GM23338 (cell line): ENCODE measurements at regions not wholly inside any gene's neighbourhood (a gene's known extent, or its start where the extent isn't known, plus 50 kb on each side); places are given as distances from the start of the nearest gene placed in this dataset.
"Not testable (repeated sequence)": the region's sequence is repeated elsewhere in the genome, so short reads cannot be mapped to it uniquely, and the experiment has no call there.

Experiments
- ATAC-seq: fragments of 200-7000 bp; cut with Tn5 transposase; 3 replicates; pipeline ENCODE4 v1.9.1; 2020
- DNase-seq: peaks from one replicate; pipeline ENCODE4 v3.0.0-alpha.2; 2015; ENCODE audit warnings: low spot score
- H2AFZ ChIP-seq: fragments of 200-600 bp; sonication (generic); 2 replicates; pipeline ENCODE4 v1.8.0; 2016; ENCODE audit warnings: antibody characterized with exemption, mild to moderate bottlenecking, moderate library complexity
- H3F3A ChIP-seq: fragments of 200-600 bp; sonication (generic); replicated peaks from 2 replicates; pipeline ENCODE4 v1.8.0; 2017; ENCODE audit warnings: antibody characterized with exemption, mixed run types, low read depth
- H3K27ac ChIP-seq: fragments of 200-600 bp; sonication (generic); 2 replicates; pipeline ENCODE4 v1.6.1; 2016; ENCODE audit warnings: low read depth
- H3K27me3 ChIP-seq: fragments of 200-600 bp; sonication (generic); 2 replicates; pipeline ENCODE4 v1.8.0; 2016; ENCODE audit warnings: mild to moderate bottlenecking, mixed run types, moderate library complexity; ENCODE audit not compliant: insufficient read depth
- H3K36me3 ChIP-seq: fragments of 200-600 bp; sonication (generic); 2 replicates; pipeline ENCODE4 v1.8.0; 2016; ENCODE audit warnings: mild to moderate bottlenecking; ENCODE audit not compliant: insufficient read depth
- H3K4me1 ChIP-seq: fragments of 200-600 bp; sonication (generic); 2 replicates; pipeline ENCODE4 v1.8.0; 2016; ENCODE audit warnings: mild to moderate bottlenecking, moderate library complexity; ENCODE audit not compliant: insufficient read depth
- H3K4me2 ChIP-seq: fragments of 200-600 bp; sonication (generic); 2 replicates; pipeline ENCODE4 v1.7.1; 2017; ENCODE audit warnings: mixed run types
- H3K4me3 ChIP-seq: fragments of 200-600 bp; sonication (generic); 2 replicates; pipeline ENCODE4 v1.6.1; 2016; ENCODE audit warnings: mixed run types
- H3K79me2 ChIP-seq: fragments of 200-600 bp; sonication (generic); replicated peaks from 2 replicates; pipeline ENCODE4 v1.8.0; 2017; ENCODE audit warnings: mild to moderate bottlenecking; ENCODE audit not compliant: insufficient read depth
- H3K9me2 ChIP-seq: fragments of 200-600 bp; sonication (generic); 2 replicates; pipeline ENCODE4 v1.8.0; 2017; ENCODE audit not compliant: insufficient read depth
- H4K20me1 ChIP-seq: fragments of 200-600 bp; sonication (generic); replicated peaks from 2 replicates; pipeline ENCODE4 v1.8.0; 2017; ENCODE audit warnings: mild to moderate bottlenecking; ENCODE audit not compliant: insufficient read depth
- H3K27ac Mint-ChIP-seq: 2 replicates; pipeline ENCODE4 v1.8.0; 2020; ENCODE audit warnings: inconsistent platforms, mild to moderate bottlenecking, moderate library complexity, mixed read lengths
- H3K27me3 Mint-ChIP-seq: 3 replicates; pipeline ENCODE4 v1.8.0; 2022; ENCODE audit warnings: low read depth, mild to moderate bottlenecking, moderate library complexity, mixed read lengths, inconsistent platforms; ENCODE audit not compliant: insufficient read depth, poor library complexity
- H3K36me3 Mint-ChIP-seq: 3 replicates; pipeline ENCODE4 v1.8.0; 2021; ENCODE audit warnings: low read depth, mild to moderate bottlenecking, inconsistent platforms, moderate library complexity, mixed read lengths
- H3K4me1 Mint-ChIP-seq: 3 replicates; pipeline ENCODE4 v1.8.0; 2020; ENCODE audit warnings: mild to moderate bottlenecking, inconsistent platforms, mixed read lengths
- H3K4me3 Mint-ChIP-seq: 3 replicates; pipeline ENCODE4 v1.8.0; 2021; ENCODE audit warnings: moderate library complexity, mild to moderate bottlenecking, inconsistent platforms, mixed read lengths
- H3K9me3 Mint-ChIP-seq: 3 replicates; pipeline ENCODE4 v1.8.0; 2020; ENCODE audit warnings: moderate library complexity, mild to moderate bottlenecking, inconsistent platforms, mixed read lengths
- CREB1 ChIP-seq: fragments of 250-450 bp; sonication (Bioruptor Pico); IDR thresholded peaks from 2 replicates; pipeline ENCODE4 v1.5.0; 2020; ENCODE audit warnings: low read depth, mild to moderate bottlenecking, moderate library complexity
- EZH2 ChIP-seq: fragments of 200-600 bp; sonication (generic); IDR thresholded peaks from one replicate; pipeline ENCODE4 v1.8.0; 2017; ENCODE audit warnings: antibody characterized with exemption, mild to moderate bottlenecking, low read depth; ENCODE audit not compliant: unreplicated experiment
- EZH2phosphoT487 ChIP-seq: fragments of 200-600 bp; sonication (generic); IDR thresholded peaks from one replicate; pipeline ENCODE4 v1.8.1; 2018; ENCODE audit warnings: antibody characterized with exemption; ENCODE audit not compliant: unreplicated experiment
- JUNB ChIP-seq: IDR thresholded peaks from one replicate; pipeline ENCODE4 v1.6.1; 2016; ENCODE audit warnings: antibody characterized with exemption; ENCODE audit not compliant: unreplicated experiment
- NANOG ChIP-seq: IDR thresholded peaks from 2 replicates; pipeline ENCODE4 v1.6.1; 2016; ENCODE audit warnings: antibody characterized with exemption, borderline replicate concordance
- POLR2AphosphoS5 ChIP-seq: IDR thresholded peaks from 2 replicates; pipeline ENCODE4 v1.6.1; 2016; ENCODE audit warnings: antibody characterized with exemption, low read depth
- STAT1 ChIP-seq: IDR thresholded peaks from one replicate; pipeline ENCODE4 v1.6.1; 2016; ENCODE audit warnings: antibody characterized with exemption; ENCODE audit not compliant: unreplicated experiment
- ZNF114 ChIP-seq: fragments of 250-450 bp; sonication (Bioruptor Pico); IDR thresholded peaks from 2 replicates; pipeline ENCODE4 v1.5.0; 2020; ENCODE audit warnings: mild to moderate bottlenecking, moderate library complexity
- ZNF331 ChIP-seq: fragments of 250-450 bp; sonication (Bioruptor Pico); IDR thresholded peaks from 2 replicates; pipeline ENCODE4 v1.5.0; 2020; ENCODE audit warnings: low read depth, mild to moderate bottlenecking, moderate library complexity
- TF ChIP-seq, protein P1 (sequence below), 2 experiments: fragments of 200-600 bp in 1 of 2; sonication (generic) in 1 of 2; conservative IDR thresholded peaks; 2 replicates each; pipeline versions ENCODE4 v1.5.1 to v1.6.1; 2016 to 2017; ENCODE audit warnings: antibody characterized with exemption in 2 of 2, low read depth in 2 of 2, mild to moderate bottlenecking in 2 of 2, moderate library complexity in 1 of 2
- TF ChIP-seq, protein P2 (sequence below): IDR thresholded peaks from one replicate; pipeline ENCODE4 v1.6.1; 2018; ENCODE audit warnings: antibody characterized with exemption; ENCODE audit not compliant: unreplicated experiment

DNA sequence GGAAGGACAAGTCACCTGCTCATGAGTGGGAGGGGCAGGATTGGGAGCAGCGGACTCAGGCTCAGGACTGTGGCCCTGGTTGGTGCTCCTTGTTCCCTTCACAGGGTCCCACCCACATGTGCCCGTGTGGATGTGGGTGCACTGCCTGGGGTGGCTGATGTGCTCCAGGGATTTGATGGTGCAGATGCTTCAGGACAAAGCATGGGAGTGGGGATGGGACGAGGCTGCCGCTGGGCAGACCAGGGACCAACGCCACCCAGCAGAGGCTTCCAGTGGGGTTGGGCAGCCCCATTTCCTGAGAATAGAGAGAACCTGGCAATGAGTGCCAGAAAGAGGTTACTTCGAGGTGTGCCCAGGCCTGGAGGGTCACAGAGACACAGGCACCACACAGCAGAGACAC, 65.5 kb upstream of the IGLL5 start:
- Mint-ChIP-seq H3K36me3 (no peaks in the 10 kb centered on the region), H3K4me3 (no peak overlapping the region), H3K4me1 (peaks cover 3% of the 10 kb centered on the region; the same call in 1 of the 3 replicates), H3K27me3 (peaks cover 42% of the 10 kb centered on the region), H3K9me3 (no peaks in the 10 kb centered on the region), H3K27ac (no peak overlapping the region)
- H3K36me3 ChIP-seq = no peaks in the 10 kb centered on the region
- H3K4me1 ChIP-seq = no peaks in the 10 kb centered on the region
- no peak overlapping the region for H3K27ac ChIP-seq
- H3K79me2 ChIP-seq = no peaks in the 10 kb centered on the region
- H3K9me2 ChIP-seq = no peaks in the 10 kb centered on the region
- H3K27me3 ChIP-seq = peaks cover 96% of the 10 kb centered on the region
- H3F3A ChIP-seq = no peaks in the 10 kb centered on the region
- DNase-seq (no peak), ATAC-seq (no peak)
- no peak overlapping the region for H3K4me2 ChIP-seq
- no peak overlapping the region for H3K4me3 ChIP-seq
- H4K20me1 ChIP-seq = no peaks in the 10 kb centered on the region
- TF ChIP-seq EZH2 (no peak), ZNF331 (CRISPR knock-in tag) (no peak), EZH2phosphoT487 (no peak), NANOG (no peak), STAT1 (no peak), JUNB (no peak), ZNF114 (CRISPR knock-in tag) (no peak), CREB1 (CRISPR knock-in tag) (no peak), POLR2AphosphoS5 (no peak)
- TF ChIP-seq, protein P1, sequence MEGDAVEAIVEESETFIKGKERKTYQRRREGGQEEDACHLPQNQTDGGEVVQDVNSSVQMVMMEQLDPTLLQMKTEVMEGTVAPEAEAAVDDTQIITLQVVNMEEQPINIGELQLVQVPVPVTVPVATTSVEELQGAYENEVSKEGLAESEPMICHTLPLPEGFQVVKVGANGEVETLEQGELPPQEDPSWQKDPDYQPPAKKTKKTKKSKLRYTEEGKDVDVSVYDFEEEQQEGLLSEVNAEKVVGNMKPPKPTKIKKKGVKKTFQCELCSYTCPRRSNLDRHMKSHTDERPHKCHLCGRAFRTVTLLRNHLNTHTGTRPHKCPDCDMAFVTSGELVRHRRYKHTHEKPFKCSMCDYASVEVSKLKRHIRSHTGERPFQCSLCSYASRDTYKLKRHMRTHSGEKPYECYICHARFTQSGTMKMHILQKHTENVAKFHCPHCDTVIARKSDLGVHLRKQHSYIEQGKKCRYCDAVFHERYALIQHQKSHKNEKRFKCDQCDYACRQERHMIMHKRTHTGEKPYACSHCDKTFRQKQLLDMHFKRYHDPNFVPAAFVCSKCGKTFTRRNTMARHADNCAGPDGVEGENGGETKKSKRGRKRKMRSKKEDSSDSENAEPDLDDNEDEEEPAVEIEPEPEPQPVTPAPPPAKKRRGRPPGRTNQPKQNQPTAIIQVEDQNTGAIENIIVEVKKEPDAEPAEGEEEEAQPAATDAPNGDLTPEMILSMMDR (conservative IDR thresholded peaks at IDR 0.05; ENCODE audit: low read depth in 2 of 2) = no peak
- TF ChIP-seq, protein P2, sequence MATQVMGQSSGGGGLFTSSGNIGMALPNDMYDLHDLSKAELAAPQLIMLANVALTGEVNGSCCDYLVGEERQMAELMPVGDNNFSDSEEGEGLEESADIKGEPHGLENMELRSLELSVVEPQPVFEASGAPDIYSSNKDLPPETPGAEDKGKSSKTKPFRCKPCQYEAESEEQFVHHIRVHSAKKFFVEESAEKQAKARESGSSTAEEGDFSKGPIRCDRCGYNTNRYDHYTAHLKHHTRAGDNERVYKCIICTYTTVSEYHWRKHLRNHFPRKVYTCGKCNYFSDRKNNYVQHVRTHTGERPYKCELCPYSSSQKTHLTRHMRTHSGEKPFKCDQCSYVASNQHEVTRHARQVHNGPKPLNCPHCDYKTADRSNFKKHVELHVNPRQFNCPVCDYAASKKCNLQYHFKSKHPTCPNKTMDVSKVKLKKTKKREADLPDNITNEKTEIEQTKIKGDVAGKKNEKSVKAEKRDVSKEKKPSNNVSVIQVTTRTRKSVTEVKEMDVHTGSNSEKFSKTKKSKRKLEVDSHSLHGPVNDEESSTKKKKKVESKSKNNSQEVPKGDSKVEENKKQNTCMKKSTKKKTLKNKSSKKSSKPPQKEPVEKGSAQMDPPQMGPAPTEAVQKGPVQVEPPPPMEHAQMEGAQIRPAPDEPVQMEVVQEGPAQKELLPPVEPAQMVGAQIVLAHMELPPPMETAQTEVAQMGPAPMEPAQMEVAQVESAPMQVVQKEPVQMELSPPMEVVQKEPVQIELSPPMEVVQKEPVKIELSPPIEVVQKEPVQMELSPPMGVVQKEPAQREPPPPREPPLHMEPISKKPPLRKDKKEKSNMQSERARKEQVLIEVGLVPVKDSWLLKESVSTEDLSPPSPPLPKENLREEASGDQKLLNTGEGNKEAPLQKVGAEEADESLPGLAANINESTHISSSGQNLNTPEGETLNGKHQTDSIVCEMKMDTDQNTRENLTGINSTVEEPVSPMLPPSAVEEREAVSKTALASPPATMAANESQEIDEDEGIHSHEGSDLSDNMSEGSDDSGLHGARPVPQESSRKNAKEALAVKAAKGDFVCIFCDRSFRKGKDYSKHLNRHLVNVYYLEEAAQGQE = no peak
- no peak overlapping the region for H2AFZ ChIP-seq

DNA sequence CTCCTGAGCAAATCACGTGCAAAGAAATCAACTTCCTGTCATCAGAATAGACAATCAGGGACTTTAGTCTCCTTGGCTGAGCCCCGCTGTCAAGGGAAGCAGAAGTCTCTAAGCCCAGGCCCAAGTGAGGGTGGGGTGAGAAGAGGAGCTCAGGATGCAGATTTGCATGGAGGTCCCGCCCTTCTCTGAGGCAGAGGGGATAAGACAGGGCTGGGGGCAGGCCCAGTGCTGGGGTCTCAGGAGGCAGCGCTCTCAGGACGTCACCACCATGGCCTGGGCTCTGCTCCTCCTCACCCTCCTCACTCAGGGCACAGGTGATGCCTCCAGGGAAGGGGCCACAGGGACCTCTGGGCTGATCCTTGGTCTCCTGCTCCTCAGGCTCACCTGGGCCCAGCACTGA, 65.1 kb upstream of the IGLL5 start:
- not testable (repeated sequence) for H2AFZ ChIP-seq, H3F3A ChIP-seq, H3K27ac ChIP-seq, H3K4me2 ChIP-seq, H3K27ac Mint-ChIP-seq, DNase-seq, H3K4me3 Mint-ChIP-seq, H3K9me3 Mint-ChIP-seq, H3K4me3 ChIP-seq, H3K9me2 ChIP-seq, H3K36me3 Mint-ChIP-seq, H3K4me1 Mint-ChIP-seq, H4K20me1 ChIP-seq, H3K79me2 ChIP-seq, H3K4me1 ChIP-seq, H3K36me3 ChIP-seq
- H3K27me3 Mint-ChIP-seq = peaks cover 40% of the 10 kb centered on the region
- peak; percentile 51 for ATAC-seq
- peaks cover 96% of the 10 kb centered on the region for H3K27me3 ChIP-seq
